ENCODE measurements at regions not wholly inside any gene's neighbourhood (a gene's known extent, or its start where the extent isn't known, plus 50 kb on each side); places are given as distances from the start of the nearest gene placed in this dataset.

- no peak overlapping the region for H2AK5ac ChIP-seq (ENCODE audit: low read length, severe bottlenecking)
- H2AFZ ChIP-seq (ENCODE audit: low read depth, low read length) = no peak overlapping the region
- H3K4me3 ChIP-seq (ENCODE audit: insufficient read depth in 1 of 2, low read depth in 1 of 2, low read length in 2 of 2) = no peak overlapping the region
- no peak overlapping the region for H3K4ac ChIP-seq (ENCODE audit: low read depth in 1 of 2, low read length in 2 of 2)
- no peaks in the 10 kb centered on the region for H3K4me1 ChIP-seq (ENCODE audit: control insufficient read depth, insufficient read depth, low read depth, low read length)
- DNase-seq = peak; percentile 73
- peak overlapping the region; percentile 24 to 33 for H3K18ac ChIP-seq (ENCODE audit: low read depth in 1 of 2, low read length in 2 of 2)
- no peak overlapping the region for H3K23ac ChIP-seq (ENCODE audit: low read length in 2 of 2)
- H3K9ac ChIP-seq (ENCODE audit: low read length) = no peak overlapping the region
- H3K27ac ChIP-seq (ENCODE audit: low read length, poor library complexity, severe bottlenecking) = no peak overlapping the region
- H3K27me3 ChIP-seq (ENCODE audit: control insufficient read depth in 1 of 2, insufficient read depth in 1 of 2, low read length in 2 of 2) = no peaks in the 10 kb centered on the region
- no peak overlapping the region for H4K91ac ChIP-seq (ENCODE audit: low read length)
- 29% methylated on average over 2 of the region's 4 CpGs for WGBS
- H2BK12ac ChIP-seq (ENCODE audit: low read length in 2 of 2) = no peak overlapping the region
- no peak overlapping the region for H3K14ac ChIP-seq (ENCODE audit: low read length in 2 of 2)
- no peaks in the 10 kb centered on the region for H3K79me1 ChIP-seq (replicated peaks; ENCODE audit: low read length, poor library complexity, severe bottlenecking)
- no peak overlapping the region for H2BK120ac ChIP-seq (ENCODE audit: low read depth, low read length)
- H2BK5ac ChIP-seq (ENCODE audit: low read depth, low read length, poor library complexity, severe bottlenecking) = no peak overlapping the region
- H3K4me2 ChIP-seq (ENCODE audit: low read length, poor library complexity, severe bottlenecking) = no peak overlapping the region
- H4K8ac ChIP-seq (ENCODE audit: low read length) = no peak overlapping the region
- no peak overlapping the region for H2BK15ac ChIP-seq (ENCODE audit: low read depth, poor library complexity, severe bottlenecking)
- H3K36me3 ChIP-seq (ENCODE audit: control insufficient read depth in 1 of 2, insufficient read depth in 2 of 2, low read depth in 1 of 2, low read length in 2 of 2) = no peaks in the 10 kb centered on the region
- no peaks in the 10 kb centered on the region for H3K9me3 ChIP-seq (ENCODE audit: control insufficient read depth, low read length)
These were observed 1028.7 kb downstream of the NTRK3 start for GRCh38 chr15:87227846-87228245.

GRCh38 chr15:87225436-87225835, 1031.1 kb downstream of the NTRK3 start:
- H2BK5ac ChIP-seq (ENCODE audit: low read depth, low read length, poor library complexity, severe bottlenecking) = no peak overlapping the region
- H2AFZ ChIP-seq (ENCODE audit: low read depth, low read length) = no peak overlapping the region
- H3K27ac ChIP-seq (ENCODE audit: low read length, poor library complexity, severe bottlenecking) = no peak overlapping the region
- no peak overlapping the region for H2BK12ac ChIP-seq (ENCODE audit: low read length in 2 of 2)
- no peak overlapping the region for H3K4ac ChIP-seq (ENCODE audit: low read depth in 1 of 2, low read length in 2 of 2)
- no peaks in the 10 kb centered on the region for H3K9me3 ChIP-seq (ENCODE audit: control insufficient read depth, low read length)
- H4K8ac ChIP-seq (ENCODE audit: low read length) = no peak overlapping the region
- H3K23ac ChIP-seq (ENCODE audit: low read length in 2 of 2) = no peak overlapping the region
- no peak overlapping the region for H2AK5ac ChIP-seq (ENCODE audit: low read length, severe bottlenecking)
- H3K18ac ChIP-seq (ENCODE audit: low read depth in 1 of 2, low read length in 2 of 2) = no peak overlapping the region
- no peak overlapping the region for H4K91ac ChIP-seq (ENCODE audit: low read length)
- no peaks in the 10 kb centered on the region for H3K36me3 ChIP-seq (ENCODE audit: control insufficient read depth in 1 of 2, insufficient read depth in 2 of 2, low read depth in 1 of 2, low read length in 2 of 2)
- no peaks in the 10 kb centered on the region for H3K4me1 ChIP-seq (ENCODE audit: control insufficient read depth, insufficient read depth, low read depth, low read length)
- 100% methylated on average over 1 of the region's 2 CpGs for WGBS
- no peak overlapping the region for H3K4me2 ChIP-seq (ENCODE audit: low read length, poor library complexity, severe bottlenecking)
- H3K79me1 ChIP-seq (replicated peaks; ENCODE audit: low read length, poor library complexity, severe bottlenecking) = no peaks in the 10 kb centered on the region
- no peak overlapping the region for H2BK120ac ChIP-seq (ENCODE audit: low read depth, low read length)
- no peak overlapping the region for H2BK15ac ChIP-seq (ENCODE audit: low read depth, poor library complexity, severe bottlenecking)
- no peak for DNase-seq
- no peak overlapping the region for H3K4me3 ChIP-seq (ENCODE audit: insufficient read depth in 1 of 2, low read depth in 1 of 2, low read length in 2 of 2)
- no peaks in the 10 kb centered on the region for H3K27me3 ChIP-seq (ENCODE audit: control insufficient read depth in 1 of 2, insufficient read depth in 1 of 2, low read length in 2 of 2)
- H3K9ac ChIP-seq (ENCODE audit: low read length) = no peak overlapping the region
- H3K14ac ChIP-seq (ENCODE audit: low read length in 2 of 2) = no peak overlapping the region

DNA sequence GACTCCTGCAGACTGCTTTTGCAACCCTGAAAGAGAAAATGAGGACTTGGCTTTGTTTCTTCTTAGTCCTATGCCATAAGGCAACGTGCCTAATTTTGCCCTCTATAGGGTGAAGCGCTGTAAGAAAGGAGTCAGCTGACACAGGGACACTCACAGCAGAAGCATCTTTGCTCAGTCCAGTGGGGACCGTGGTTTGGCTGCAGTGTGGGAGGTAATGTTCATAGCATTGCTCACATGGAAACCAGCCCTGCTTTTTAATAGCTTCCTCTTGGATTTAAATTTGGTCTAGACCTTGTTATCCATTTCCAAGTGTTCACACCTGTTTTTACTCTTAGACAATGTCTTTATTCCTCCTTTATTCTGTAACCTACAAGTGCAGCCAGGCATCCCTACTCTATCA, 1032.1 kb downstream of the NTRK3 start:
- DNase-seq = no peak
- Histone ChIP-seq H3K18ac (ENCODE audit: low read depth in 1 of 2, low read length in 2 of 2) (no peak overlapping the region), H3K4me1 (ENCODE audit: control insufficient read depth, insufficient read depth, low read depth, low read length) (no peaks in the 10 kb centered on the region), H2AK5ac (ENCODE audit: low read length, severe bottlenecking) (no peak overlapping the region), H3K4me3 (ENCODE audit: insufficient read depth in 1 of 2, low read depth in 1 of 2, low read length in 2 of 2) (no peak overlapping the region), H3K27ac (ENCODE audit: low read length, poor library complexity, severe bottlenecking) (no peak overlapping the region), H3K79me1 (replicated peaks; ENCODE audit: low read length, poor library complexity, severe bottlenecking) (no peaks in the 10 kb centered on the region), H2AFZ (ENCODE audit: low read depth, low read length) (no peak overlapping the region), H2BK120ac (ENCODE audit: low read depth, low read length) (no peak overlapping the region), H3K27me3 (ENCODE audit: control insufficient read depth in 1 of 2, insufficient read depth in 1 of 2, low read length in 2 of 2) (no peaks in the 10 kb centered on the region), H3K9me3 (ENCODE audit: control insufficient read depth, low read length) (no peaks in the 10 kb centered on the region), H4K8ac (ENCODE audit: low read length) (no peak overlapping the region), H3K9ac (ENCODE audit: low read length) (no peak overlapping the region), H2BK15ac (ENCODE audit: low read depth, poor library complexity, severe bottlenecking) (no peak overlapping the region), H2BK12ac (ENCODE audit: low read length in 2 of 2) (no peak overlapping the region), H3K23ac (ENCODE audit: low read length in 2 of 2) (no peak overlapping the region), H3K4me2 (ENCODE audit: low read length, poor library complexity, severe bottlenecking) (no peak overlapping the region), H4K91ac (ENCODE audit: low read length) (no peak overlapping the region), H3K14ac (ENCODE audit: low read length in 2 of 2) (no peak overlapping the region), H3K4ac (ENCODE audit: low read depth in 1 of 2, low read length in 2 of 2) (no peak overlapping the region), H2BK5ac (ENCODE audit: low read depth, low read length, poor library complexity, severe bottlenecking) (no peak overlapping the region), H3K36me3 (ENCODE audit: control insufficient read depth in 1 of 2, insufficient read depth in 2 of 2, low read depth in 1 of 2, low read length in 2 of 2) (no peaks in the 10 kb centered on the region)
- 91% methylated on average over 3 of the region's 3 CpGs for WGBS

GRCh38 chr15:87219650-87220615, 1036.6 kb downstream of the NTRK3 start:
- no peak overlapping the region for H2AK5ac ChIP-seq (ENCODE audit: low read length, severe bottlenecking)
- WGBS = 49% methylated on average over 5 of the region's 6 CpGs

More at GRCh38 chr15:87219650-87220615, 1036.6 kb downstream of the NTRK3 start:
- H3K23ac ChIP-seq (ENCODE audit: low read length in 2 of 2) = no peak overlapping the region
- H2BK120ac ChIP-seq (ENCODE audit: low read depth, low read length) = no peak overlapping the region
- H3K9ac ChIP-seq (ENCODE audit: low read length) = no peak overlapping the region
- H2AFZ ChIP-seq (ENCODE audit: low read depth, low read length) = no peak overlapping the region
- no peak overlapping the region for H3K4ac ChIP-seq (ENCODE audit: low read depth in 1 of 2, low read length in 2 of 2)
- no peak overlapping the region for H2BK5ac ChIP-seq (ENCODE audit: low read depth, low read length, poor library complexity, severe bottlenecking)
- H3K36me3 ChIP-seq (ENCODE audit: control insufficient read depth in 1 of 2, insufficient read depth in 2 of 2, low read depth in 1 of 2, low read length in 2 of 2) = no peaks in the 10 kb centered on the region
- peak; percentile 70 for DNase-seq
- H3K4me1 ChIP-seq (ENCODE audit: control insufficient read depth, insufficient read depth, low read depth, low read length) = no peaks in the 10 kb centered on the region
- H3K79me1 ChIP-seq (replicated peaks; ENCODE audit: low read length, poor library complexity, severe bottlenecking) = no peaks in the 10 kb centered on the region
- H3K27me3 ChIP-seq (ENCODE audit: control insufficient read depth in 1 of 2, insufficient read depth in 1 of 2, low read length in 2 of 2) = no peaks in the 10 kb centered on the region
- no peak overlapping the region for H2BK15ac ChIP-seq (ENCODE audit: low read depth, poor library complexity, severe bottlenecking)
- no peak overlapping the region for H3K18ac ChIP-seq (ENCODE audit: low read depth in 1 of 2, low read length in 2 of 2)
- no peaks in the 10 kb centered on the region for H3K9me3 ChIP-seq (ENCODE audit: control insufficient read depth, low read length)
- H3K14ac ChIP-seq (ENCODE audit: low read length in 2 of 2) = no peak overlapping the region
- H3K27ac ChIP-seq (ENCODE audit: low read length, poor library complexity, severe bottlenecking) = no peak overlapping the region
- H3K4me3 ChIP-seq (ENCODE audit: insufficient read depth in 1 of 2, low read depth in 1 of 2, low read length in 2 of 2) = peak overlapping the region in 1 of 2 experiments; percentile 26
- H2BK12ac ChIP-seq (ENCODE audit: low read length in 2 of 2) = no peak overlapping the region
- H3K4me2 ChIP-seq (ENCODE audit: low read length, poor library complexity, severe bottlenecking) = no peak overlapping the region
- H4K91ac ChIP-seq (ENCODE audit: low read length) = no peak overlapping the region
- H4K8ac ChIP-seq (ENCODE audit: low read length) = no peak overlapping the region
